Suprapubic skin (tissue), 4 donors: ENCODE measurements at regions not wholly inside any gene's neighbourhood (a gene's known extent, or its start where the extent isn't known, plus 50 kb on each side); places are given as distances from the start of the nearest gene placed in this dataset.

Experiments
- DNase-seq, 2 donors: peaks; one replicate each; pipeline ENCODE4 v3.0.0-alpha.2; 2019; ENCODE audit warnings: low spot score in 2 of 2
- H3K27ac ChIP-seq: fragments of 200-600 bp; sonication (generic); one replicate; pipeline ENCODE4 v1.5.1; 2019
- H3K27me3 ChIP-seq: fragments of 200-600 bp; sonication (generic); one replicate; pipeline ENCODE4 v1.5.1; 2019
- H3K36me3 ChIP-seq: fragments of 200-600 bp; sonication (generic); one replicate; pipeline ENCODE4 v1.5.1; 2019
- H3K4me1 ChIP-seq: fragments of 200-600 bp; sonication (generic); one replicate; pipeline ENCODE4 v1.5.1; 2019
- H3K4me3 ChIP-seq: fragments of 200-600 bp; sonication (generic); one replicate; pipeline ENCODE4 v1.5.1; 2019; ENCODE audit warnings: mild to moderate bottlenecking
- H3K9me3 ChIP-seq: fragments of 200-600 bp; sonication (generic); one replicate; pipeline ENCODE4 v1.5.1; 2019
- EP300 ChIP-seq: sonication (generic); formaldehyde crosslinking; IDR thresholded peaks from one replicate; pipeline ENCODE4 v1.6.1; 2017; ENCODE audit warnings: antibody characterized with exemption
- POLR2A ChIP-seq, 2 donors: fragments of 450-650 bp; IDR thresholded peaks; one replicate each; pipeline ENCODE4 v1.6.1; 2017; ENCODE audit warnings: antibody characterized with exemption in 2 of 2, mild to moderate bottlenecking in 2 of 2, moderate library complexity in 2 of 2
- POLR2AphosphoS5 ChIP-seq, 3 donors: sonication (generic); formaldehyde crosslinking; IDR thresholded peaks; one replicate each; pipeline ENCODE4 v1.6.1; 2017; ENCODE audit warnings: antibody characterized with exemption in 3 of 3
- WGBS: methylation state at CpG from one replicate; pipeline ENCODE4 v1.1.5; 2018; 5-methylcytosine and 5-hydroxymethylcytosine counted together
- TF ChIP-seq, protein P1 (sequence below), 2 donors: fragments of 200-600 bp in 1 of 2; fragments of 450-650 bp in 1 of 2; sonication (generic) in 1 of 2; IDR thresholded peaks; one replicate each; pipeline ENCODE4 v1.5.1; 2016 to 2019; ENCODE audit warnings: antibody characterized with exemption in 2 of 2, mild to moderate bottlenecking in 1 of 2, moderate library complexity in 1 of 2

- Histone ChIP-seq H3K36me3 (no peaks in the 10 kb centered on the region), H3K4me3 (no peak overlapping the region), H3K9me3 (no peaks in the 10 kb centered on the region), H3K27me3 (no peaks in the 10 kb centered on the region), H3K27ac (no peak overlapping the region), H3K4me1 (peaks cover 21% of the 10 kb centered on the region)
- TF ChIP-seq, protein P1, sequence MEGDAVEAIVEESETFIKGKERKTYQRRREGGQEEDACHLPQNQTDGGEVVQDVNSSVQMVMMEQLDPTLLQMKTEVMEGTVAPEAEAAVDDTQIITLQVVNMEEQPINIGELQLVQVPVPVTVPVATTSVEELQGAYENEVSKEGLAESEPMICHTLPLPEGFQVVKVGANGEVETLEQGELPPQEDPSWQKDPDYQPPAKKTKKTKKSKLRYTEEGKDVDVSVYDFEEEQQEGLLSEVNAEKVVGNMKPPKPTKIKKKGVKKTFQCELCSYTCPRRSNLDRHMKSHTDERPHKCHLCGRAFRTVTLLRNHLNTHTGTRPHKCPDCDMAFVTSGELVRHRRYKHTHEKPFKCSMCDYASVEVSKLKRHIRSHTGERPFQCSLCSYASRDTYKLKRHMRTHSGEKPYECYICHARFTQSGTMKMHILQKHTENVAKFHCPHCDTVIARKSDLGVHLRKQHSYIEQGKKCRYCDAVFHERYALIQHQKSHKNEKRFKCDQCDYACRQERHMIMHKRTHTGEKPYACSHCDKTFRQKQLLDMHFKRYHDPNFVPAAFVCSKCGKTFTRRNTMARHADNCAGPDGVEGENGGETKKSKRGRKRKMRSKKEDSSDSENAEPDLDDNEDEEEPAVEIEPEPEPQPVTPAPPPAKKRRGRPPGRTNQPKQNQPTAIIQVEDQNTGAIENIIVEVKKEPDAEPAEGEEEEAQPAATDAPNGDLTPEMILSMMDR (IDR thresholded peaks at IDR 0.05) = no peak
- TF ChIP-seq POLR2AphosphoS5 (IDR thresholded peaks at IDR 0.05) = no peak
- WGBS = 73% methylated on average over 7 of the region's 7 CpGs
- no peak for DNase-seq
Observed at GRCh38 chr10:21181451-21181850, 284.3 kb upstream of the NEBL start.

- no peaks in the 10 kb centered on the region for H3K27me3 ChIP-seq
- no peaks in the 10 kb centered on the region for H3K9me3 ChIP-seq
- no peak overlapping the region for H3K27ac ChIP-seq
- no peak for DNase-seq
- H3K4me1 ChIP-seq = peaks cover 21% of the 10 kb centered on the region
- no peak overlapping the region for H3K4me3 ChIP-seq
- no peaks in the 10 kb centered on the region for H3K36me3 ChIP-seq
- TF ChIP-seq EP300 (no peak), POLR2A (IDR thresholded peaks at IDR 0.05) (no peak), POLR2AphosphoS5 (IDR thresholded peaks at IDR 0.05) (no peak)
- TF ChIP-seq, protein P1 (IDR thresholded peaks at IDR 0.05) = no peak
Observed at GRCh38 chr10:21180604-21181003, 283.5 kb upstream of the NEBL start.

GRCh38 chr10:21176934-21177480 is 279.9 kb upstream of the NEBL start:
- peak overlapping the region; percentile 8 for H3K27ac ChIP-seq
- H3K4me3 ChIP-seq = no peak overlapping the region
- H3K4me1 ChIP-seq = peaks cover 32% of the 10 kb centered on the region
- 68% methylated on average over 6 of the region's 6 CpGs for WGBS
- TF ChIP-seq POLR2A (IDR thresholded peaks at IDR 0.05) = no peak
- TF ChIP-seq, protein P1 (IDR thresholded peaks at IDR 0.05) = no peak
- TF ChIP-seq EP300 = no peak
- TF ChIP-seq POLR2AphosphoS5 (IDR thresholded peaks at IDR 0.05) = no peak
- H3K9me3 ChIP-seq = no peaks in the 10 kb centered on the region
- no peaks in the 10 kb centered on the region for H3K36me3 ChIP-seq
- peaks cover 14% of the 10 kb centered on the region for H3K27me3 ChIP-seq
- DNase-seq = no peak

- DNase-seq = no peak
- Histone ChIP-seq H3K36me3 (no peaks in the 10 kb centered on the region), H3K4me3 (no peak overlapping the region), H3K4me1 (peaks cover 32% of the 10 kb centered on the region), H3K9me3 (no peaks in the 10 kb centered on the region), H3K27ac (peak overlapping the region; percentile 93), H3K27me3 (peaks cover 14% of the 10 kb centered on the region)
- 93% methylated on average over 4 of the region's 4 CpGs for WGBS
- TF ChIP-seq POLR2AphosphoS5 (IDR thresholded peaks at IDR 0.05) (no peak), EP300 (no peak), POLR2A (IDR thresholded peaks at IDR 0.05) (no peak)
- TF ChIP-seq, protein P1 (IDR thresholded peaks at IDR 0.05) = no peak
Observed at GRCh38 chr10:21175797-21176196, 278.7 kb upstream of the NEBL start.

GRCh38 chr10:21174715-21175495 is 277.8 kb upstream of the NEBL start:
- Histone ChIP-seq H3K27me3 (peaks cover 14% of the 10 kb centered on the region), H3K4me1 (peaks cover 32% of the 10 kb centered on the region), H3K36me3 (no peaks in the 10 kb centered on the region), H3K27ac (peak overlapping the region; percentile 93), H3K4me3 (peak overlapping the region; percentile 81), H3K9me3 (no peaks in the 10 kb centered on the region)
- TF ChIP-seq EP300 (no peak), POLR2A (IDR thresholded peaks at IDR 0.05) (no peak), POLR2AphosphoS5 (IDR thresholded peaks at IDR 0.05) (no peak)
- TF ChIP-seq, protein P1 (IDR thresholded peaks at IDR 0.05) = no peak
- DNase-seq = no peak
- WGBS = 39% methylated on average over 28 of the region's 33 CpGs
